Parathyroid adenoma (tissue), 2 donors: ENCODE measurements at regions not wholly inside any gene's neighbourhood (a gene's known extent, or its start where the extent isn't known, plus 50 kb on each side); places are given as distances from the start of the nearest gene placed in this dataset.
"Not testable (repeated sequence)": the region's sequence is repeated elsewhere in the genome, so short reads cannot be mapped to it uniquely, and the experiment has no call there.

Experiments used
- H2AFZ ChIP-seq: fragments of 300-600 bp; sonication (generic); one replicate; pipeline ENCODE4 v1.7.0; 2017; ENCODE audit warnings: antibody characterized with exemption, mild to moderate bottlenecking
- H3K27ac ChIP-seq: fragments of 300-600 bp; sonication (generic); one replicate; pipeline ENCODE4 v1.7.0; 2017
- H3K27me3 ChIP-seq: fragments of 300-600 bp; sonication (generic); one replicate; pipeline ENCODE4 v1.7.0; 2017; ENCODE audit warnings: low read length; ENCODE audit not compliant: control insufficient read depth, insufficient read depth
- H3K36me3 ChIP-seq: fragments of 300-600 bp; sonication (generic); one replicate; pipeline ENCODE4 v1.7.0; 2017; ENCODE audit warnings: low read length; ENCODE audit not compliant: control insufficient read depth, insufficient read depth
- H3K4me1 ChIP-seq: fragments of 300-600 bp; sonication (generic); one replicate; pipeline ENCODE4 v1.7.0; 2017; ENCODE audit warnings: control low read depth
- H3K4me2 ChIP-seq: fragments of 300-600 bp; sonication (generic); one replicate; pipeline ENCODE4 v1.7.0; 2017; ENCODE audit warnings: low read length
- H3K4me3 ChIP-seq: fragments of 300-600 bp; sonication (generic); one replicate; pipeline ENCODE4 v1.7.0; 2017; ENCODE audit warnings: low read depth, low read length
- H3K79me2 ChIP-seq: fragments of 300-600 bp; sonication (generic); one replicate; pipeline ENCODE4 v1.7.0; 2017; ENCODE audit warnings: control low read depth
- H3K9ac ChIP-seq: fragments of 300-600 bp; sonication (generic); one replicate; pipeline ENCODE4 v1.7.0; 2017; ENCODE audit warnings: mild to moderate bottlenecking
- H3K9me3 ChIP-seq: fragments of 300-600 bp; sonication (generic); one replicate; pipeline ENCODE4 v1.7.0; 2017; ENCODE audit warnings: low read length; ENCODE audit not compliant: control insufficient read depth
- CTCF ChIP-seq: fragments of 300-600 bp; sonication (generic); IDR thresholded peaks from one replicate; pipeline ENCODE4 v1.7.0; 2017; ENCODE audit warnings: antibody characterized with exemption, mild to moderate bottlenecking
- donor health status: primary hyperparathyroidism.

- no peak overlapping the region for H3K4me2 ChIP-seq
- H3K27me3 ChIP-seq = no peaks in the 10 kb centered on the region
- H3K9ac ChIP-seq = no peak overlapping the region
- no peaks in the 10 kb centered on the region for H3K9me3 ChIP-seq
- TF ChIP-seq CTCF = no peak
- H3K36me3 ChIP-seq = no peaks in the 10 kb centered on the region
- no peaks in the 10 kb centered on the region for H3K4me1 ChIP-seq
- H2AFZ ChIP-seq = no peak overlapping the region
- no peaks in the 10 kb centered on the region for H3K79me2 ChIP-seq
- H3K27ac ChIP-seq = no peak overlapping the region
- H3K4me3 ChIP-seq = no peak overlapping the region
These were observed 238.3 kb downstream of the NPR3 start for GRCh38 chr5:32949286-32949970.

- Histone ChIP-seq H3K4me3 (no peak overlapping the region), H3K79me2 (no peaks in the 10 kb centered on the region), H2AFZ (no peak overlapping the region), H3K27me3 (no peaks in the 10 kb centered on the region), H3K36me3 (no peaks in the 10 kb centered on the region), H3K4me1 (no peaks in the 10 kb centered on the region), H3K9ac (no peak overlapping the region), H3K4me2 (no peak overlapping the region), H3K9me3 (no peaks in the 10 kb centered on the region), H3K27ac (no peak overlapping the region)
- TF ChIP-seq CTCF = no peak
These were observed 239.9 kb downstream of the NPR3 start for GRCh38 chr5:32951003-32951402.

- Histone ChIP-seq H3K27me3 (no peaks in the 10 kb centered on the region), H3K9ac (no peak overlapping the region), H3K79me2 (no peaks in the 10 kb centered on the region), H3K4me1 (no peaks in the 10 kb centered on the region), H3K4me2 (no peak overlapping the region), H3K9me3 (no peaks in the 10 kb centered on the region), H3K4me3 (no peak overlapping the region), H3K27ac (no peak overlapping the region), H3K36me3 (no peaks in the 10 kb centered on the region), H2AFZ (no peak overlapping the region)
- TF ChIP-seq CTCF = no peak
These were observed 240.8 kb downstream of the NPR3 start for GRCh38 chr5:32951878-32952277.

- H3K27ac ChIP-seq, H3K9ac ChIP-seq, H3K4me2 ChIP-seq, H3K36me3 ChIP-seq, H3K4me3 ChIP-seq, H3K27me3 ChIP-seq, H3K9me3 ChIP-seq, H3K4me1 ChIP-seq, H3K79me2 ChIP-seq, H2AFZ ChIP-seq: not testable (repeated sequence)
These were observed 241.3 kb downstream of the NPR3 start for GRCh38 chr5:32952421-32952820.

GRCh38 chr5:32953694-32954093 lies 242.6 kb downstream of the NPR3 start:
- no peak for TF ChIP-seq CTCF
- H3K9me3 ChIP-seq = no peaks in the 10 kb centered on the region

More at GRCh38 chr5:32953694-32954093, 242.6 kb downstream of the NPR3 start:
- H3K27ac ChIP-seq = no peak overlapping the region
- H3K4me3 ChIP-seq = no peak overlapping the region
- H3K4me1 ChIP-seq = no peaks in the 10 kb centered on the region
- H3K36me3 ChIP-seq = no peaks in the 10 kb centered on the region
- H3K27me3 ChIP-seq = no peaks in the 10 kb centered on the region
- no peak overlapping the region for H3K4me2 ChIP-seq
- no peaks in the 10 kb centered on the region for H3K79me2 ChIP-seq
- H2AFZ ChIP-seq = no peak overlapping the region
- H3K9ac ChIP-seq = no peak overlapping the region
